ENCODE measurements at regions not wholly inside any gene's neighbourhood (a gene's known extent, or its start where the extent isn't known, plus 50 kb on each side); places are given as distances from the start of the nearest gene placed in this dataset.
"Not testable (repeated sequence)": the region's sequence is repeated elsewhere in the genome, so short reads cannot be mapped to it uniquely, and the experiment has no call there.

GRCh38 chr4:189510601-189511000, 430.1 kb upstream of the FRG1 start:
- Mint-ChIP-seq H3K4me1 (no peaks in the 10 kb centered on the region), H3K36me3 (no peaks in the 10 kb centered on the region), H3K9me3 (peaks cover 10% of the 10 kb centered on the region), H3K27ac (no peak overlapping the region), H3K4me3 (no peak overlapping the region)
- ATAC-seq, result no peak
- no peak for DNase-seq (ENCODE audit: low spot score in 2 of 2)

DNA sequence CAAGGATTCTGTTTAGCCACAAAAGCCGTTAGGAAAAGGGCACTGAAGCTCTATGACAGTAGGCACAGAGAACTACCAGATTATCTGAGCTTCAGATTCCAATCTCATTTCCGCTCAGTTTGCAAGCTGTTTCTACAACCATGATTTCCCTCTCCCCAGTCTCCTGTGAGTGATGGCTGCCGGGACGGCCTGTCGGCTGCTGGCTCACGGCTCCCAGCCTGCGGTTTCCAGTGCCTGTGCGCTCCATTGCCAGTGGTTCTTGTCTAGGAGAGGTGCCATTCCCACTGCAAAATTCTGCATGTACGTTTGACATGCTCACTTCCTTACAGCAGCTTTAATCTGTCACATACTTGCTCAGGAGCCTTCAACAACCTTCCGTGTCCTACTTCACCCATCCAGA, 429.1 kb upstream of the FRG1 start:
- Mint-ChIP-seq H3K4me3 (no peak overlapping the region), H3K9me3 (peaks cover 9% of the 10 kb centered on the region), H3K4me1 (no peaks in the 10 kb centered on the region), H3K27ac (no peak overlapping the region), H3K36me3 (no peaks in the 10 kb centered on the region)
- ATAC-seq, result no peak
- DNase-seq (ENCODE audit: low spot score in 2 of 2), result no peak

- H3K9me3 Mint-ChIP-seq, result peaks cover 9% of the 10 kb centered on the region
- H3K36me3 Mint-ChIP-seq, result no peaks in the 10 kb centered on the region
- no peak overlapping the region for H3K27ac Mint-ChIP-seq
- ATAC-seq, result no peak
- H3K4me3 Mint-ChIP-seq, result no peak overlapping the region
- H3K4me1 Mint-ChIP-seq, result no peaks in the 10 kb centered on the region
- no peak for DNase-seq (ENCODE audit: low spot score in 2 of 2)
These were observed 427.3 kb upstream of the FRG1 start for GRCh38 chr4:189513421-189513820.

- Mint-ChIP-seq H3K4me1 (no peaks in the 10 kb centered on the region), H3K9me3 (peaks cover 9% of the 10 kb centered on the region), H3K4me3 (no peak overlapping the region), H3K36me3 (no peaks in the 10 kb centered on the region), H3K27ac (no peak overlapping the region)
- ATAC-seq, result no peak
- DNase-seq (ENCODE audit: low spot score in 2 of 2), result no peak
These were observed 426.5 kb upstream of the FRG1 start for GRCh38 chr4:189514209-189514608.

DNA sequence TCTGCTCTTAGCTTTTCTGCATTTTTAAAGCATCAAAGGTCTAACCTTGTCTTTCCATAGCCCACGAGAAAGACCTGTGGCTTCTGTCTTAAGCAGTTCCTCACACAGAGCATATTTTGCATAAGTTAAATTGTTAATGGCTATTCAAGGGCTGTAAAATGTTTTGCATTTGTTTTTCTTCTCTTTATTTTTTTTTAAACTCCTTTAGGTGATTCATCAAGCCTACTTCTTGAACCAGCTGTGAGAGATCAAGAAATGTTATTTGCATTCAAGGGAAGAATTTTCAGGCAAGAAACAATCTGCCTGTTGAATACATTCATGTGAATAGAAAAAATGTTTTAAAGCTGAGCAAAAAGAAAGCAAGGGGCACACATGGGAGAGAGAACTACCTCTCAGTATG, 423.8 kb upstream of the FRG1 start:
- Mint-ChIP-seq H3K27ac (no peak overlapping the region), H3K4me1 (no peaks in the 10 kb centered on the region), H3K36me3 (no peaks in the 10 kb centered on the region), H3K9me3 (peaks cover 7% of the 10 kb centered on the region), H3K4me3 (no peak overlapping the region)
- ATAC-seq (no peak), DNase-seq (ENCODE audit: low spot score in 2 of 2) (no peak)

DNA sequence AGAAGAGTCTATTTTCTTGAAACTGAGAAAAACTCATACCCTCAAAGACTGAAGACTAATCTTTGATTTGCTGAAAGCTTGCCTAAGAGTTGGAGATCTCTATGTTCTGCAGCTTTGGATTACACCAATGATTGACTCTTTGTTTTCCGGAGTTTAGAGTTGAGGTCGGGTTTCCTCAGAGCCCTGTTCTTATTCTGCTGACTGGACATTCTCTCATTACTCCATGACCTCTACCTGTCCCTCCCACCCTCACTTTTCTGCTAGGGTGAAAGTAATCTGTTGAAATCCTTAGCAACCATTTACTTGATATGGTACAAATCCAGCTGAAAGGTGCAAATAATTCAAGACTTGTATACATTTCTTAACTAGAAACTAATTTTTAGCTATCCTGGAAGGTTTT, 421.5 kb upstream of the FRG1 start:
- H3K27ac Mint-ChIP-seq, result no peak overlapping the region
- no peaks in the 10 kb centered on the region for H3K36me3 Mint-ChIP-seq
- peaks cover 3% of the 10 kb centered on the region for H3K9me3 Mint-ChIP-seq
- H3K4me3 Mint-ChIP-seq, result no peak overlapping the region
- ATAC-seq (no peak), DNase-seq (ENCODE audit: low spot score in 2 of 2) (no peak)
- H3K4me1 Mint-ChIP-seq, result no peaks in the 10 kb centered on the region

DNA sequence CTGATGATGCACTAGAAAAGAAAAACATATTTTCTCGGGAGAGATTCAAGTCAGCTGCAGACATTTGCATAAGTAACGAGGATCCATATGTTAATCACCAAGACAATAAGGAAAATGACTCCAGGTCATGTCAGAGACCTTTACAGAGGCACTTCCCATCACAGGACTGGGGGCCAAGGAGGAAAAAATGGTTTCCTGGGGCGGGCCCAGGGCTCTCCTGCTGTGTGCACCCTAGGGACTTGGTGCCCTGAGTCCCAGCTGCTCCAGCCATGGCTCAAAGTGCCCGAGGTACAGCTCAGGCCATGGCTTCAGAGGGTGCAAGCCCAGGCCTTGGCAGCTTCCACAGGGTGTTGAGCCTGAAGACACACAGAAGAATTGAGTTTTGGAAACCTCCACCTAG, 415.4 kb upstream of the FRG1 start:
- Mint-ChIP-seq H3K36me3 (no peaks in the 10 kb centered on the region), H3K27ac (no peak overlapping the region), H3K9me3 (peaks cover 10% of the 10 kb centered on the region), H3K4me1 (no peaks in the 10 kb centered on the region), H3K4me3 (no peak overlapping the region)
- ATAC-seq (no peak), DNase-seq (ENCODE audit: low spot score in 2 of 2) (no peak)

DNA sequence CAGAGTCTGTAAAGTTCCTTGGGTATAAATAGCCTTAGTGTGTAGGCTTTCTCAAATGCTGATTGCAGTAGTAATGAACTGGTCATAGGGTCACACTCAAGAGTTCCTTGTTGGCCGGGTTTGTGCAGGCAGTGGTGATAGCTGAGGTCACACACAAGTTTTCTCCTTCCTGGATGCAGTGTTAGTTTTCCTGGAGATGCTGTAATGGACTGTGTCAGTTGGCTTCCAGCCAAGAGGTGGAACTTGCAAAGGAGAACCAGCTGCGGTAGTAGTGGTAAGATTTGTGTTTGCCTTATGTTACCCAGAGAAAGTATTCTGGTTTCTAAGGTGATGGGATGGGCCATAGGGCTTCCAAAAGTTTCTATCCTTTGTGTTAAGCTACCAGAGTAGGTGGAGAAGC, 409.8 kb upstream of the FRG1 start:
- DNase-seq (ENCODE audit: low spot score in 2 of 2) (no peak), ATAC-seq (no peak)
- Mint-ChIP-seq H3K4me1 (no peaks in the 10 kb centered on the region), H3K36me3 (no peaks in the 10 kb centered on the region), H3K4me3 (no peak overlapping the region), H3K27ac (no peak overlapping the region), H3K9me3 (peaks cover 14% of the 10 kb centered on the region)

DNA sequence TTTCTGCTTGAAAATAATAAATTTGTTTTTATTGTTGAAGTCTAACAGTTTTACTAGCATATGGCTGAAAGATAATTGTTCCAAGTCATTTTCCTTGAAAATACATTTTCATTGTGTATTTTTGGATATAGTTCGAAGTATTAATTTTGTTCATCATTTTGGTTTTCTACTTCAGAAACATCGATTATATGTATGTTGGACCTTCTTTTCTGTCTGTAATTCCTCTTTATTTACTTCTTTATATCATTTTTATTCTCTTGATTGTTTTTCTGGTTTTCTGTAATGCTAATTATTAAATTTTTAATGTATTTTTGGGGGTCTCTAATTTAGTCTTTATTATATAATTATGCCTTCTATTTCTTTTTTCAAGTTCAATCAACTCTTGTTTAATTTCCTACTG, 407.1 kb upstream of the FRG1 start:
- no peak overlapping the region for H3K27ac Mint-ChIP-seq
- DNase-seq (ENCODE audit: low spot score in 2 of 2) (no peak), ATAC-seq (no peak)
- H3K9me3 Mint-ChIP-seq, result peaks cover 18% of the 10 kb centered on the region
- no peaks in the 10 kb centered on the region for H3K4me1 Mint-ChIP-seq
- H3K4me3 Mint-ChIP-seq, result no peak overlapping the region
- H3K36me3 Mint-ChIP-seq, result no peaks in the 10 kb centered on the region

DNA sequence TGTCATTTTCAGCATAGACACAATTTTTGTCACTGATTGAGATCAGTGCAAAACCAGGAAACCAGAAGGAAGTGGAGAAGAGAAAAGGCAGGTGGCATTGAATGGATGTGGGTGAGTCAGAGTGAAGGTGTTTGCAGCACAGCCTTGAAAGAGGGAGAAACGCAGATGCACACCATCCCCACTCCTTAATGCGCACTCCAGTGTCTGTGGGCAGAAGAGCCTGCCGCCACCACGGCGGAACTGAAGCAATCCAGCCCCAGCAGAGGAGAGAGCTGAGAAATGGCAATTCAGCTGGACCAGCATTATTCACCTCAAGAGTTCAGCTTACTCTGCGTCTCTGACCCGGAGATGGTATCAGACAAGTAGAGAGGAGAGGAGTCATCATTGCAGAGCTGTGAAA, 393.1 kb upstream of the FRG1 start:
- Mint-ChIP-seq H3K4me3 (no peak overlapping the region), H3K9me3 (peaks cover 4% of the 10 kb centered on the region), H3K36me3 (no peaks in the 10 kb centered on the region), H3K27ac (no peak overlapping the region), H3K4me1 (no peaks in the 10 kb centered on the region)
- ATAC-seq (no peak), DNase-seq (ENCODE audit: low spot score in 2 of 2) (no peak)

DNA sequence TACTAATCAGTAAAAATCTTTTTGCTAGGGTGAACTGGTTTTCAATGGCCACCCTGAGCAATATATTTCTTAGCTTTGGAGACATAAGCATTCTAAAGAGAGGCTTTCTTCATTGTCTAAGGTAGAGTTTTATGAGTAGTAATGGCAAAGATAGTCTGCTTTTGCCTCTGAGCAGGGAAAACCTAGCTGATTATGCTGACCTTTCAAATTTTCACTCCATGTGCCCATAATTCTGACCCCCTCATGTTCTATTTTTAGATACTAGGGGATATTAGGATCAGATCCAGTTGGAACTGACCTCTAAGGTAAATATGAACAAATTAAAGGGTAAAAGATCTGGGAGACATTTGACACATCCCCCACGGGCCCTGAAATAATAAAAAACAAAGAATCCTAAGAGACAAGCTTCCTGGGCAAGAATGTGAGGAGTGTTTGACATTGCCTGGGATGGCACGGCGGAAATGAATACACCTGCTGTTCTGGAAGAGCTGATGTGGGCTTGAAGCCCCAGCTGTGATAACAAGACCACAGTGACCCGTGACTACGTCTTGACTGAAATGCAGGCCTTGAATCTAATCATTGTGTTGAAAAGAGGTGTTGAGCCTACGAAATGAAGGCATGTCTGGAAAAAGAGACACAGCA, 392.1 kb upstream of the FRG1 start:
- Mint-ChIP-seq H3K4me1 (no peaks in the 10 kb centered on the region), H3K27ac (no peak overlapping the region), H3K36me3 (no peaks in the 10 kb centered on the region), H3K4me3 (no peak overlapping the region), H3K9me3 (peaks cover 6% of the 10 kb centered on the region)
- DNase-seq (ENCODE audit: low spot score in 2 of 2) (no peak), ATAC-seq (no peak)

GRCh38 chr4:189551931-189552670, 388.6 kb upstream of the FRG1 start:
- DNase-seq (ENCODE audit: low spot score in 2 of 2); H3K4me3 Mint-ChIP-seq; H3K27ac Mint-ChIP-seq; H3K36me3 Mint-ChIP-seq; H3K9me3 Mint-ChIP-seq; ATAC-seq; H3K4me1 Mint-ChIP-seq: not testable (repeated sequence)

- not testable (repeated sequence) for H3K36me3 Mint-ChIP-seq; H3K4me1 Mint-ChIP-seq; H3K9me3 Mint-ChIP-seq; H3K4me3 Mint-ChIP-seq; ATAC-seq; DNase-seq (ENCODE audit: low spot score in 2 of 2); H3K27ac Mint-ChIP-seq
These were observed 380.1 kb upstream of the FRG1 start for GRCh38 chr4:189560605-189561004.

- H3K36me3 Mint-ChIP-seq; ATAC-seq; DNase-seq (ENCODE audit: low spot score in 2 of 2); H3K4me3 Mint-ChIP-seq; H3K9me3 Mint-ChIP-seq; H3K4me1 Mint-ChIP-seq; H3K27ac Mint-ChIP-seq: not testable (repeated sequence)
These were observed 376.9 kb upstream of the FRG1 start for GRCh38 chr4:189563751-189564150.

- not testable (repeated sequence) for DNase-seq (ENCODE audit: low spot score in 2 of 2); H3K4me3 Mint-ChIP-seq; H3K4me1 Mint-ChIP-seq; H3K27ac Mint-ChIP-seq; H3K36me3 Mint-ChIP-seq; H3K9me3 Mint-ChIP-seq; ATAC-seq
These were observed 374.4 kb upstream of the FRG1 start for GRCh38 chr4:189566271-189566670.

GRCh38 chr4:189566900-189567299, 373.8 kb upstream of the FRG1 start:
- not testable (repeated sequence) for H3K9me3 Mint-ChIP-seq; H3K27ac Mint-ChIP-seq; DNase-seq (ENCODE audit: low spot score in 2 of 2); H3K36me3 Mint-ChIP-seq; H3K4me1 Mint-ChIP-seq; H3K4me3 Mint-ChIP-seq; ATAC-seq

Data from stimulated activated effector memory CD8-positive, alpha-beta T cell treated with anti-CD3 and anti-CD28 coated beads, Interleukin-12 subunit alpha, Interleukin-12 subunit beta, amount 100 ng/mL, for 72 hours (primary cell).